GM23338 (cell line): ENCODE measurements at regions not wholly inside any gene's neighbourhood (a gene's known extent, or its start where the extent isn't known, plus 50 kb on each side); places are given as distances from the start of the nearest gene placed in this dataset.

Experiments
- CREB1 ChIP-seq: fragments of 250-450 bp; sonication (Bioruptor Pico); IDR thresholded peaks from 2 replicates; pipeline ENCODE4 v1.5.0; 2020; ENCODE audit warnings: low read depth, mild to moderate bottlenecking, moderate library complexity
- CTCF ChIP-seq, 2 experiments: fragments of 200-600 bp in 1 of 2; sonication (generic) in 1 of 2; conservative IDR thresholded peaks; 2 replicates each; pipeline versions ENCODE4 v1.5.1 to v1.6.1; 2016 to 2017; ENCODE audit warnings: antibody characterized with exemption in 2 of 2, low read depth in 2 of 2, mild to moderate bottlenecking in 2 of 2, moderate library complexity in 1 of 2
- EZH2 ChIP-seq: fragments of 200-600 bp; sonication (generic); IDR thresholded peaks from one replicate; pipeline ENCODE4 v1.8.0; 2017; ENCODE audit warnings: antibody characterized with exemption, mild to moderate bottlenecking, low read depth; ENCODE audit not compliant: unreplicated experiment
- EZH2phosphoT487 ChIP-seq: fragments of 200-600 bp; sonication (generic); IDR thresholded peaks from one replicate; pipeline ENCODE4 v1.8.1; 2018; ENCODE audit warnings: antibody characterized with exemption; ENCODE audit not compliant: unreplicated experiment
- NANOG ChIP-seq: IDR thresholded peaks from 2 replicates; pipeline ENCODE4 v1.6.1; 2016; ENCODE audit warnings: antibody characterized with exemption, borderline replicate concordance
- POLR2AphosphoS5 ChIP-seq: IDR thresholded peaks from 2 replicates; pipeline ENCODE4 v1.6.1; 2016; ENCODE audit warnings: antibody characterized with exemption, low read depth
- STAT1 ChIP-seq: IDR thresholded peaks from one replicate; pipeline ENCODE4 v1.6.1; 2016; ENCODE audit warnings: antibody characterized with exemption; ENCODE audit not compliant: unreplicated experiment
- TF ChIP-seq, protein P1 (sequence below): IDR thresholded peaks from 2 replicates; pipeline ENCODE4 v1.6.1; 2016; ENCODE audit warnings: antibody characterized with exemption

GRCh38 chr17:33816842-33817617 is 438.1 kb upstream of the CCL2 start:
- TF ChIP-seq CREB1 (no peak), POLR2AphosphoS5 (no peak), CTCF (conservative IDR thresholded peaks at IDR 0.05; ENCODE audit: low read depth in 2 of 2) (no peak), STAT1 (no peak), NANOG (no peak), EZH2 (no peak), EZH2phosphoT487 (no peak)
- TF ChIP-seq, protein P1, sequence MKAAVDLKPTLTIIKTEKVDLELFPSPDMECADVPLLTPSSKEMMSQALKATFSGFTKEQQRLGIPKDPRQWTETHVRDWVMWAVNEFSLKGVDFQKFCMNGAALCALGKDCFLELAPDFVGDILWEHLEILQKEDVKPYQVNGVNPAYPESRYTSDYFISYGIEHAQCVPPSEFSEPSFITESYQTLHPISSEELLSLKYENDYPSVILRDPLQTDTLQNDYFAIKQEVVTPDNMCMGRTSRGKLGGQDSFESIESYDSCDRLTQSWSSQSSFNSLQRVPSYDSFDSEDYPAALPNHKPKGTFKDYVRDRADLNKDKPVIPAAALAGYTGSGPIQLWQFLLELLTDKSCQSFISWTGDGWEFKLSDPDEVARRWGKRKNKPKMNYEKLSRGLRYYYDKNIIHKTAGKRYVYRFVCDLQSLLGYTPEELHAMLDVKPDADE, result no peak
